Glutamatergic neuron (in vitro differentiated cells): ENCODE measurements at regions not wholly inside any gene's neighbourhood (a gene's known extent, or its start where the extent isn't known, plus 50 kb on each side); places are given as distances from the start of the nearest gene placed in this dataset.

Source experiments
- DNase-seq: peaks from one replicate; pipeline ENCODE4 v3.0.0; 2022
- H3K27ac Mint-ChIP-seq: one replicate; pipeline ENCODE4 v1.8.0; 2020; ENCODE audit warnings: mild to moderate bottlenecking, mixed read lengths, inconsistent platforms; ENCODE audit not compliant: unreplicated experiment
- H3K27me3 Mint-ChIP-seq: one replicate; pipeline ENCODE4 v1.8.0; 2020; ENCODE audit warnings: mild to moderate bottlenecking, moderate library complexity, mixed read lengths, inconsistent platforms; ENCODE audit not compliant: unreplicated experiment
- H3K36me3 Mint-ChIP-seq: one replicate; pipeline ENCODE4 v1.8.0; 2020; ENCODE audit warnings: mild to moderate bottlenecking, mixed read lengths, inconsistent platforms; ENCODE audit not compliant: unreplicated experiment
- H3K4me1 Mint-ChIP-seq: one replicate; pipeline ENCODE4 v1.8.0; 2020; ENCODE audit warnings: mild to moderate bottlenecking, low read depth, mixed read lengths, inconsistent platforms; ENCODE audit not compliant: unreplicated experiment
- H3K4me3 Mint-ChIP-seq: one replicate; pipeline ENCODE4 v1.8.0; 2020; ENCODE audit warnings: mild to moderate bottlenecking, mixed read lengths, inconsistent platforms; ENCODE audit not compliant: unreplicated experiment
- H3K9me3 Mint-ChIP-seq: one replicate; pipeline ENCODE4 v1.8.0; 2020; ENCODE audit warnings: mild to moderate bottlenecking, moderate library complexity, mixed read lengths, inconsistent platforms; ENCODE audit not compliant: unreplicated experiment
- TF ChIP-seq, protein P1 (sequence below): fragments of 200-600 bp; sonication (generic); IDR thresholded peaks from one replicate; pipeline ENCODE4 v1.5.0; 2021; ENCODE audit not compliant: partially characterized antibody, unreplicated experiment

GRCh38 chr7:109276348-109276747 is 706.7 kb downstream of the DNAJB9 start:
- TF ChIP-seq, protein P1, sequence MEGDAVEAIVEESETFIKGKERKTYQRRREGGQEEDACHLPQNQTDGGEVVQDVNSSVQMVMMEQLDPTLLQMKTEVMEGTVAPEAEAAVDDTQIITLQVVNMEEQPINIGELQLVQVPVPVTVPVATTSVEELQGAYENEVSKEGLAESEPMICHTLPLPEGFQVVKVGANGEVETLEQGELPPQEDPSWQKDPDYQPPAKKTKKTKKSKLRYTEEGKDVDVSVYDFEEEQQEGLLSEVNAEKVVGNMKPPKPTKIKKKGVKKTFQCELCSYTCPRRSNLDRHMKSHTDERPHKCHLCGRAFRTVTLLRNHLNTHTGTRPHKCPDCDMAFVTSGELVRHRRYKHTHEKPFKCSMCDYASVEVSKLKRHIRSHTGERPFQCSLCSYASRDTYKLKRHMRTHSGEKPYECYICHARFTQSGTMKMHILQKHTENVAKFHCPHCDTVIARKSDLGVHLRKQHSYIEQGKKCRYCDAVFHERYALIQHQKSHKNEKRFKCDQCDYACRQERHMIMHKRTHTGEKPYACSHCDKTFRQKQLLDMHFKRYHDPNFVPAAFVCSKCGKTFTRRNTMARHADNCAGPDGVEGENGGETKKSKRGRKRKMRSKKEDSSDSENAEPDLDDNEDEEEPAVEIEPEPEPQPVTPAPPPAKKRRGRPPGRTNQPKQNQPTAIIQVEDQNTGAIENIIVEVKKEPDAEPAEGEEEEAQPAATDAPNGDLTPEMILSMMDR: no peak

GRCh38 chr7:109282726-109283125 is 713.1 kb downstream of the DNAJB9 start:
- no peaks in the 10 kb centered on the region for H3K9me3 Mint-ChIP-seq
- TF ChIP-seq, protein P1: no peak
- DNase-seq: no peak

More at GRCh38 chr7:109276348-109276747, 706.7 kb downstream of the DNAJB9 start:
- no peak overlapping the region for H3K27ac Mint-ChIP-seq
- no peak overlapping the region for H3K4me3 Mint-ChIP-seq
- no peaks in the 10 kb centered on the region for H3K36me3 Mint-ChIP-seq
- no peak for DNase-seq
- no peaks in the 10 kb centered on the region for H3K9me3 Mint-ChIP-seq
- no peaks in the 10 kb centered on the region for H3K27me3 Mint-ChIP-seq
- H3K4me1 Mint-ChIP-seq: no peaks in the 10 kb centered on the region

DNA sequence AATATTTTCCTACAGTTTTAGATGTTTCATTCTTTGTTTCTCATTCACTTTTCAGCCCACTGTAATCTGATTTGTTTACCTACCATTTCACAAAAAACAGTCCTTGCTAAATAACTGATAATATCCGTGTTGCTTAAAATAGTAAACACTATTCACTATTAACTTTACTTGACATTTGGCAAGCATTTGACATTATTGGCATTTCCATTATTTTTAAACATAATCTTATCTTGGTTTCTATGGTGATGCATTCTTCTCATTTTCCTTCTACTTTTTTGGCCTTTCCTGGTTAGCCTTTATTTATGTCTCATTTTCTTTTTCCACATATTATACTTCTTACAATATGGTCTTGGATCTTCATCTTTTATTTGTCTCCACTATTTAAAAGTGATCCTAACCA is 715.3 kb downstream of the DNAJB9 start:
- no peak overlapping the region for H3K27ac Mint-ChIP-seq
- no peaks in the 10 kb centered on the region for H3K36me3 Mint-ChIP-seq
- H3K4me3 Mint-ChIP-seq: no peak overlapping the region

More at GRCh38 chr7:109282726-109283125, 713.1 kb downstream of the DNAJB9 start:
- H3K27me3 Mint-ChIP-seq: no peaks in the 10 kb centered on the region
- no peak overlapping the region for H3K4me3 Mint-ChIP-seq
- H3K4me1 Mint-ChIP-seq: no peaks in the 10 kb centered on the region
- no peak overlapping the region for H3K27ac Mint-ChIP-seq
- H3K36me3 Mint-ChIP-seq: no peaks in the 10 kb centered on the region

DNA sequence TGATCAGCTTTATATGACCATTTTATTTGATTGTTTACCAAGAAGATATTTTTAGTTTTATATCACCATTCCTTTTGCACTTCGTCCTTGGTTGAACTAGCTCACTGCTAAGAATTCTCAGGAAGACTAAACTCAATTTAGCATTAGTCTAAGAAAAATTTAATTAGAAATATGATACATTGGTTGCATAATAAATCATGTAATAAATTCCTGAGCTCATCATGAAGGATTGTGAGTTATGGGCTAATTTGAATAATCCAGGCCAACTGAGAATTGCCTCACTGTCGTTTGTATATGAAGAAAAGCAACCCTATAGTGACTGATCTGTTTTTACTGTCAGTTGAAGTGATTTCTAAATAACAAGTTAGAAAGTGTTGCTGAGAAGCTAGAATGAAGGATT is 725.5 kb downstream of the DNAJB9 start:
- Mint-ChIP-seq H3K4me1 (no peaks in the 10 kb centered on the region), H3K9me3 (no peaks in the 10 kb centered on the region), H3K36me3 (no peaks in the 10 kb centered on the region), H3K4me3 (no peak overlapping the region), H3K27me3 (no peaks in the 10 kb centered on the region), H3K27ac (no peak overlapping the region)
- TF ChIP-seq, protein P1: no peak
- DNase-seq: no peak

More for the DNA sequence above, 715.3 kb downstream of the DNAJB9 start:
- DNase-seq: no peak
- Mint-ChIP-seq H3K27me3 (no peaks in the 10 kb centered on the region), H3K9me3 (no peaks in the 10 kb centered on the region), H3K4me1 (no peaks in the 10 kb centered on the region)
- TF ChIP-seq, protein P1: no peak

DNA sequence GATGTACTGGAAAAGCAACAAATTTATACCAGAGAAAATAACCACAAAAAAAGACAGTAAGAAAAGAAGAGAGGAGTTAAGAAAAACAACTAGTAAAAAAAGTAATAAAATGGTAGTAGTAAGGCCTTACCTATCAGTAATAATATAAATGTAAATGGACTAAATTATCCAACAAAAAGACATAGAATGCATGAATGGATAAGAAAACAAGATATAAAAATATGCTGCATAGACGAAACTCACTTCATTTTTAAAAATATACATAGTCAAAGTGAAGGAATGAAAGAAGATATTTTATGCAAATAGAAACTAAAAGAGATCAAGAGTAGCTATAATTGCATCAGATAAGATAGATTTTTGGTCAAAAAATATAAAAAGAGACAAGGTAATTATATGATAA is 739.1 kb downstream of the DNAJB9 start:
- H3K27ac Mint-ChIP-seq: no peak overlapping the region
- H3K36me3 Mint-ChIP-seq: peaks cover 10% of the 10 kb centered on the region
- no peak for DNase-seq
- no peaks in the 10 kb centered on the region for H3K4me1 Mint-ChIP-seq
- no peaks in the 10 kb centered on the region for H3K27me3 Mint-ChIP-seq
- no peak overlapping the region for H3K4me3 Mint-ChIP-seq
- TF ChIP-seq, protein P1: no peak
- peaks cover 1% of the 10 kb centered on the region for H3K9me3 Mint-ChIP-seq
